Muscle layer of duodenum (tissue), 2 donors: ENCODE measurements at regions not wholly inside any gene's neighbourhood (a gene's known extent, or its start where the extent isn't known, plus 50 kb on each side); places are given as distances from the start of the nearest gene placed in this dataset.
"Not testable (repeated sequence)": the region's sequence is repeated elsewhere in the genome, so short reads cannot be mapped to it uniquely, and the experiment has no call there.

Source experiments
- H3K27ac ChIP-seq: one replicate; pipeline ENCODE4 v1.7.0; 2013; ENCODE audit warnings: mild to moderate bottlenecking, low read length
- H3K27me3 ChIP-seq: one replicate; pipeline ENCODE4 v1.7.0; 2013; ENCODE audit warnings: low read depth, mild to moderate bottlenecking, control low read depth, low read length
- H3K36me3 ChIP-seq, 2 donors: one replicate each; pipeline ENCODE4 v1.7.0; 2013; ENCODE audit warnings: low read length in 2 of 2, control low read depth in 1 of 2, mild to moderate bottlenecking in 1 of 2; ENCODE audit not compliant: insufficient read depth in 2 of 2, control insufficient read depth in 1 of 2
- H3K4me1 ChIP-seq, 2 donors: one replicate each; pipeline ENCODE4 v1.7.0; 2013; ENCODE audit warnings: low read length in 2 of 2, mild to moderate bottlenecking in 2 of 2, control low read depth in 1 of 2, moderate library complexity in 1 of 2; ENCODE audit not compliant: insufficient read depth in 2 of 2, control insufficient read depth in 1 of 2
- H3K4me3 ChIP-seq, 2 donors: one replicate each; pipeline ENCODE4 v1.7.0; 2013; ENCODE audit warnings: low read length in 2 of 2, low read depth in 1 of 2, mild to moderate bottlenecking in 1 of 2
- H3K9me3 ChIP-seq, 2 donors: one replicate each; pipeline ENCODE4 v1.7.0; 2013; ENCODE audit warnings: low read length in 2 of 2, control low read depth in 1 of 2, mild to moderate bottlenecking in 1 of 2; ENCODE audit not compliant: control insufficient read depth in 1 of 2
- donor health status: healthy.

- Histone ChIP-seq H3K36me3 (no peaks in the 10 kb centered on the region), H3K27ac (no peak overlapping the region), H3K4me1 (no peaks in the 10 kb centered on the region), H3K27me3 (no peaks in the 10 kb centered on the region), H3K4me3 (no peak overlapping the region), H3K9me3 (no peaks in the 10 kb centered on the region)
Measured at GRCh38 chr10:125535559-125535958, 147.4 kb downstream of the TEX36 start.

GRCh38 chr10:125534515-125534914, 148.4 kb downstream of the TEX36 start:
- Histone ChIP-seq H3K27me3 (no peaks in the 10 kb centered on the region), H3K36me3 (no peaks in the 10 kb centered on the region), H3K4me1 (no peaks in the 10 kb centered on the region), H3K4me3 (no peak overlapping the region), H3K27ac (no peak overlapping the region), H3K9me3 (no peaks in the 10 kb centered on the region)

- Histone ChIP-seq H3K9me3 (no peaks in the 10 kb centered on the region), H3K27me3 (no peaks in the 10 kb centered on the region), H3K4me1 (no peaks in the 10 kb centered on the region), H3K27ac (no peak overlapping the region), H3K36me3 (no peaks in the 10 kb centered on the region), H3K4me3 (no peak overlapping the region)
Measured at GRCh38 chr10:125533866-125534265, 149.1 kb downstream of the TEX36 start.

GRCh38 chr10:125531465-125531864, 151.5 kb downstream of the TEX36 start:
- H3K4me1 ChIP-seq, result no peaks in the 10 kb centered on the region
- H3K27ac ChIP-seq, result no peak overlapping the region
- no peaks in the 10 kb centered on the region for H3K36me3 ChIP-seq
- H3K9me3 ChIP-seq, result no peaks in the 10 kb centered on the region
- no peak overlapping the region for H3K4me3 ChIP-seq
- no peaks in the 10 kb centered on the region for H3K27me3 ChIP-seq

GRCh38 chr10:125523347-125523746, 159.6 kb downstream of the TEX36 start:
- Histone ChIP-seq H3K27me3 (no peaks in the 10 kb centered on the region), H3K9me3 (peaks cover 0 to 5% of the 10 kb centered on the region in 2 donors), H3K4me3 (no peak overlapping the region), H3K27ac (no peak overlapping the region), H3K4me1 (no peaks in the 10 kb centered on the region), H3K36me3 (no peaks in the 10 kb centered on the region)

GRCh38 chr10:125521721-125522680, 161.0 kb downstream of the TEX36 start:
- Histone ChIP-seq H3K27me3 (no peaks in the 10 kb centered on the region), H3K9me3 (peaks cover 0 to 5% of the 10 kb centered on the region in 2 donors), H3K36me3 (no peaks in the 10 kb centered on the region), H3K4me1 (no peaks in the 10 kb centered on the region), H3K4me3 (no peak overlapping the region), H3K27ac (no peak overlapping the region)

GRCh38 chr10:125520968-125521367, 162.0 kb downstream of the TEX36 start:
- Histone ChIP-seq H3K36me3 (no peaks in the 10 kb centered on the region), H3K27me3 (no peaks in the 10 kb centered on the region), H3K27ac (no peak overlapping the region), H3K4me3 (no peak overlapping the region), H3K9me3 (peaks cover 0 to 5% of the 10 kb centered on the region in 2 donors), H3K4me1 (no peaks in the 10 kb centered on the region)

- H3K4me1 ChIP-seq, H3K4me3 ChIP-seq, H3K9me3 ChIP-seq, H3K36me3 ChIP-seq, H3K27me3 ChIP-seq, H3K27ac ChIP-seq: not testable (repeated sequence)
Measured at GRCh38 chr10:125518397-125518796, 164.6 kb downstream of the TEX36 start.

GRCh38 chr10:125515571-125515970, 167.4 kb downstream of the TEX36 start:
- Histone ChIP-seq H3K4me1 (no peaks in the 10 kb centered on the region), H3K27ac (no peak overlapping the region), H3K36me3 (no peaks in the 10 kb centered on the region), H3K9me3 (peaks cover 0 to 3% of the 10 kb centered on the region in 2 donors), H3K27me3 (no peaks in the 10 kb centered on the region), H3K4me3 (no peak overlapping the region)

GRCh38 chr10:125514206-125515162, 168.5 kb downstream of the TEX36 start:
- Histone ChIP-seq H3K4me3 (no peak overlapping the region), H3K27ac (no peak overlapping the region), H3K27me3 (no peaks in the 10 kb centered on the region), H3K4me1 (no peaks in the 10 kb centered on the region), H3K9me3 (peaks cover 0 to 3% of the 10 kb centered on the region in 2 donors), H3K36me3 (no peaks in the 10 kb centered on the region)
